ENCODE measurements at regions not wholly inside any gene's neighbourhood (a gene's known extent, or its start where the extent isn't known, plus 50 kb on each side); places are given as distances from the start of the nearest gene placed in this dataset.

DNA sequence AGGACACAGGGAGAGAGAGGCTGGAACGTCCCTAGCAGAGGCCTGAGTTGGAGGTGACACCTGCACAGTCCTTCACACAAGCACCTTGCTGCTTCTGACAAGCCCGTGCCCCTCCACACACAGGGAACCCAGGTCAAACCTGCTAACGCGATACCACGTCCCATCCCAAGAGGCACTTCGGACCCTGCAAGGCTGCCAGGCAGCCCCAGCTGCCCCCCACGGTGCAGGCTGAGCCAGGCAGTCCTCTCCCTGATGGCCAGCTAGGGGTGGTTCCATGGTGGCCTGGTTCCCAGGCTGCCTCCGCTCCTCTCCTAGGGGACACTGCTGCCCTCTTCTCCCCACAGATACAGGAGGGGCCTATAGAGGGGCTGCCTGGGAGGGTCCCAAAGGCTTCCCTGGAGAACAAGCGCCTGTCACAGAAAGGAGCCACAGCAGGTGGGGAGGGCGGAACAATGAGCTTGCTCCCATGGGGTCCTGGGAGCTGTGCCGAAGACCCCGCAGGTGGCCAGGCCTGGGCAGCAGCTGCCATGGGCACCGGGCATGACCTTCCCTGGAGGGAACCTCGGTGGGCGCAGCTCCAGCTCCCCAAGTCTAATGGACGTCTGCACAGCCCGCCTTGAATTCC is 434.2 kb upstream of the MYT1L start:
- Histone ChIP-seq H3K4me3 (ENCODE audit: insufficient read depth in 1 of 2, low read depth in 1 of 2, low read length in 2 of 2) (no peak overlapping the region), H3K79me1 (replicated peaks; ENCODE audit: low read length, poor library complexity, severe bottlenecking) (no peaks in the 10 kb centered on the region), H3K4me1 (ENCODE audit: control insufficient read depth, insufficient read depth, low read depth, low read length) (peaks cover 3% of the 10 kb centered on the region), H2BK120ac (ENCODE audit: low read depth, low read length) (no peak overlapping the region), H3K18ac (ENCODE audit: low read depth in 1 of 2, low read length in 2 of 2) (no peak overlapping the region), H3K27ac (ENCODE audit: low read length, poor library complexity, severe bottlenecking) (no peak overlapping the region), H2AFZ (ENCODE audit: low read depth, low read length) (no peak overlapping the region), H3K4me2 (ENCODE audit: low read length, poor library complexity, severe bottlenecking) (no peak overlapping the region), H3K4ac (ENCODE audit: low read depth in 1 of 2, low read length in 2 of 2) (no peak overlapping the region), H3K9me3 (ENCODE audit: control insufficient read depth, low read length) (no peaks in the 10 kb centered on the region), H3K9ac (ENCODE audit: low read length) (no peak overlapping the region), H4K91ac (ENCODE audit: low read length) (no peak overlapping the region), H3K36me3 (ENCODE audit: control insufficient read depth in 1 of 2, insufficient read depth in 2 of 2, low read depth in 1 of 2, low read length in 2 of 2) (no peaks in the 10 kb centered on the region), H2BK5ac (ENCODE audit: low read depth, low read length, poor library complexity, severe bottlenecking) (no peak overlapping the region), H3K23ac (ENCODE audit: low read length in 2 of 2) (no peak overlapping the region), H2BK15ac (ENCODE audit: low read depth, poor library complexity, severe bottlenecking) (no peak overlapping the region), H2AK5ac (ENCODE audit: low read length, severe bottlenecking) (no peak overlapping the region), H2BK12ac (ENCODE audit: low read length in 2 of 2) (no peak overlapping the region), H3K14ac (ENCODE audit: low read length in 2 of 2) (no peak overlapping the region), H3K27me3 (ENCODE audit: control insufficient read depth in 1 of 2, insufficient read depth in 1 of 2, low read length in 2 of 2) (no peaks in the 10 kb centered on the region), H4K8ac (ENCODE audit: low read length) (no peak overlapping the region)
- 81% methylated on average over 17 of the region's 17 CpGs for WGBS
- DNase-seq = no peak

DNA sequence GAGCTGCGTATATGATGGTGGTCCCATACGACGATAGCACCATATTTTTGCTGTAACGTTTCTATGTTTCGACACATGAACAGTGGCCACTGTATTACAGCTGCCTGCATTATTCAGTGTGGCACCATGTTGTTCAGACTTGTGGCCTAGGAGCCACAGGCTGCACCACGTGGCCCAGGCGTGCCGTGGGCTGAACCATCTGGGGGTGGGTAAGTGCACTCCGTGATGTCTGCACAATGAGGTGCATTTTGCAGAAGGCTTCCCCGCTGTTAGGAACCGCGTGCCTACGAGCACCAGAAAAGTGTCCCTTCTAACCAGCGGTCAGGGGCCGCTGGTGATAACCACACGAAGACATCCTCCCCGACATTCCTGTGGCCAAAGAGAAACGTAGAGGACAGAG is 433.7 kb upstream of the MYT1L start:
- Histone ChIP-seq H3K4me2 (ENCODE audit: low read length, poor library complexity, severe bottlenecking) (no peak overlapping the region), H3K27me3 (ENCODE audit: control insufficient read depth in 1 of 2, insufficient read depth in 1 of 2, low read length in 2 of 2) (no peaks in the 10 kb centered on the region), H2AFZ (ENCODE audit: low read depth, low read length) (no peak overlapping the region), H4K8ac (ENCODE audit: low read length) (no peak overlapping the region), H3K4me3 (ENCODE audit: insufficient read depth in 1 of 2, low read depth in 1 of 2, low read length in 2 of 2) (peak overlapping the region in 1 of 2 experiments; percentile 22), H3K4me1 (ENCODE audit: control insufficient read depth, insufficient read depth, low read depth, low read length) (peaks cover 3% of the 10 kb centered on the region), H3K18ac (ENCODE audit: low read depth in 1 of 2, low read length in 2 of 2) (no peak overlapping the region), H2AK5ac (ENCODE audit: low read length, severe bottlenecking) (no peak overlapping the region), H4K91ac (ENCODE audit: low read length) (no peak overlapping the region), H2BK12ac (ENCODE audit: low read length in 2 of 2) (no peak overlapping the region), H3K14ac (ENCODE audit: low read length in 2 of 2) (no peak overlapping the region), H2BK120ac (ENCODE audit: low read depth, low read length) (no peak overlapping the region), H3K27ac (ENCODE audit: low read length, poor library complexity, severe bottlenecking) (no peak overlapping the region), H3K36me3 (ENCODE audit: control insufficient read depth in 1 of 2, insufficient read depth in 2 of 2, low read depth in 1 of 2, low read length in 2 of 2) (no peaks in the 10 kb centered on the region), H2BK5ac (ENCODE audit: low read depth, low read length, poor library complexity, severe bottlenecking) (no peak overlapping the region), H2BK15ac (ENCODE audit: low read depth, poor library complexity, severe bottlenecking) (no peak overlapping the region), H3K9me3 (ENCODE audit: control insufficient read depth, low read length) (no peaks in the 10 kb centered on the region), H3K9ac (ENCODE audit: low read length) (no peak overlapping the region), H3K4ac (ENCODE audit: low read depth in 1 of 2, low read length in 2 of 2) (no peak overlapping the region), H3K23ac (ENCODE audit: low read length in 2 of 2) (no peak overlapping the region), H3K79me1 (replicated peaks; ENCODE audit: low read length, poor library complexity, severe bottlenecking) (no peaks in the 10 kb centered on the region)
- WGBS = 88% methylated on average over 18 of the region's 18 CpGs
- DNase-seq = no peak

DNA sequence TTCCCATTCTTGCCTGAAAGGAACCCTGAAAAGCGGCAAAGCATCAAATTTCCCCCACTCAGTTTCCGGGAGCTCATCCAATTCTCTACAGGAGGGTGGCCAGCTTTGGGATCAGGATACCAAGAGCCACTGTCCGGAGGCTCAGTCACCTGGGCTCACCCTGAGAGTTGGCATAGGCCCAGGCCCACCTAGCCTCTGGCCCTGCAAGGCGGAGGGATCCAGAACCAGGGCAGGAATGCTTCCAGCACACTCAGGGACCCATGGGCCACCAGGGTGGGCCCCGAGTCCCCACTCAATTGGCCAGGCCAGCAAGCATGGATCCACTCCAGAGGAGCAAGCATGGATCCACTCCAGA is 432.9 kb upstream of the MYT1L start:
- no peaks in the 10 kb centered on the region for H3K9me3 ChIP-seq (ENCODE audit: control insufficient read depth, low read length)
- no peak overlapping the region for H3K14ac ChIP-seq (ENCODE audit: low read length in 2 of 2)
- H3K4ac ChIP-seq (ENCODE audit: low read depth in 1 of 2, low read length in 2 of 2) = no peak overlapping the region
- H3K27me3 ChIP-seq (ENCODE audit: control insufficient read depth in 1 of 2, insufficient read depth in 1 of 2, low read length in 2 of 2) = no peaks in the 10 kb centered on the region
- no peak overlapping the region for H3K27ac ChIP-seq (ENCODE audit: low read length, poor library complexity, severe bottlenecking)
- H3K9ac ChIP-seq (ENCODE audit: low read length) = no peak overlapping the region
- no peak overlapping the region for H2BK120ac ChIP-seq (ENCODE audit: low read depth, low read length)
- no peak overlapping the region for H2BK5ac ChIP-seq (ENCODE audit: low read depth, low read length, poor library complexity, severe bottlenecking)
- no peak overlapping the region for H3K4me3 ChIP-seq (ENCODE audit: insufficient read depth in 1 of 2, low read depth in 1 of 2, low read length in 2 of 2)
- H3K4me1 ChIP-seq (ENCODE audit: control insufficient read depth, insufficient read depth, low read depth, low read length) = peaks cover 3% of the 10 kb centered on the region
- 71% methylated on average over 5 of the region's 5 CpGs for WGBS
- H2AK5ac ChIP-seq (ENCODE audit: low read length, severe bottlenecking) = no peak overlapping the region
- no peaks in the 10 kb centered on the region for H3K79me1 ChIP-seq (replicated peaks; ENCODE audit: low read length, poor library complexity, severe bottlenecking)
- H4K91ac ChIP-seq (ENCODE audit: low read length) = no peak overlapping the region
- no peak for DNase-seq
- H2BK12ac ChIP-seq (ENCODE audit: low read length in 2 of 2) = no peak overlapping the region
- H3K4me2 ChIP-seq (ENCODE audit: low read length, poor library complexity, severe bottlenecking) = no peak overlapping the region
- H2AFZ ChIP-seq (ENCODE audit: low read depth, low read length) = no peak overlapping the region
- H3K23ac ChIP-seq (ENCODE audit: low read length in 2 of 2) = no peak overlapping the region
- H3K18ac ChIP-seq (ENCODE audit: low read depth in 1 of 2, low read length in 2 of 2) = no peak overlapping the region
- H4K8ac ChIP-seq (ENCODE audit: low read length) = no peak overlapping the region
- H2BK15ac ChIP-seq (ENCODE audit: low read depth, poor library complexity, severe bottlenecking) = no peak overlapping the region
- no peaks in the 10 kb centered on the region for H3K36me3 ChIP-seq (ENCODE audit: control insufficient read depth in 1 of 2, insufficient read depth in 2 of 2, low read depth in 1 of 2, low read length in 2 of 2)

DNA sequence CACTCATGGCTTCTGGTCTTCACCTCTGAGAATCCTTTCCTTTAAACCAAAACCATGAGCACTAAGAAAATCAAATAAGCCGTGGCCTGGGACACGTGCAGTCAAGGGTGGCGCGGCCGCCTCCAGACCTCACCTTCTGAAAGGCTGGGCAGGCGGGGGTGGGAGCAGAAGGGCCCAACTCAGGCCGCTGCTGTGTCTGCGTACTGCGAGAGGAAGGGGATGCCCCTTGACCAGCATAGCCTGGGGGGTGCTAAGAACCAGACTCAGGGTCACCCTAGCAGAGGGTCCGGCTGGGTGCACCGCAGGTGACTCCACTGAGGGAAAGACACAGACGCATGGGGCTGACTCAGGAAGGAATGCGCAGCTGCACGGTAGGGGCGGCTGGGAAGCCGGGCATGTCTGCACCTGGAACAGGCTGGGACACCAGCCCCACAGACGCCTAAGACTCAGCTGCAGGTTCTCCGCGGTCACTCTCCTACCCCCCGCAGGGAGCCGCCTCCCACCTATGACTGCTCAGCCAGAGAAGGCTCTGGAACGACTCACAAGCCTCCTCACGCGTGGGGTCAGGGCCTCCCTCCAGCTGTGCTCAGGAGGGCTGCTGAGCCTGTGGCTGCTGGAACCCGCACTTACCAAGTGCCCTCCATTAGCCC is 432.4 kb upstream of the MYT1L start:
- Histone ChIP-seq H2BK5ac (ENCODE audit: low read depth, low read length, poor library complexity, severe bottlenecking) (no peak overlapping the region), H3K18ac (ENCODE audit: low read depth in 1 of 2, low read length in 2 of 2) (no peak overlapping the region), H4K91ac (ENCODE audit: low read length) (no peak overlapping the region), H3K4me3 (ENCODE audit: insufficient read depth in 1 of 2, low read depth in 1 of 2, low read length in 2 of 2) (no peak overlapping the region), H3K4ac (ENCODE audit: low read depth in 1 of 2, low read length in 2 of 2) (no peak overlapping the region), H3K27ac (ENCODE audit: low read length, poor library complexity, severe bottlenecking) (no peak overlapping the region), H3K9ac (ENCODE audit: low read length) (no peak overlapping the region), H3K14ac (ENCODE audit: low read length in 2 of 2) (no peak overlapping the region), H2BK12ac (ENCODE audit: low read length in 2 of 2) (no peak overlapping the region), H4K8ac (ENCODE audit: low read length) (no peak overlapping the region), H3K9me3 (ENCODE audit: control insufficient read depth, low read length) (no peaks in the 10 kb centered on the region), H3K4me2 (ENCODE audit: low read length, poor library complexity, severe bottlenecking) (no peak overlapping the region), H2BK15ac (ENCODE audit: low read depth, poor library complexity, severe bottlenecking) (no peak overlapping the region), H3K4me1 (ENCODE audit: control insufficient read depth, insufficient read depth, low read depth, low read length) (peaks cover 3% of the 10 kb centered on the region), H2AFZ (ENCODE audit: low read depth, low read length) (no peak overlapping the region), H3K36me3 (ENCODE audit: control insufficient read depth in 1 of 2, insufficient read depth in 2 of 2, low read depth in 1 of 2, low read length in 2 of 2) (no peaks in the 10 kb centered on the region), H3K79me1 (replicated peaks; ENCODE audit: low read length, poor library complexity, severe bottlenecking) (no peaks in the 10 kb centered on the region), H3K27me3 (ENCODE audit: control insufficient read depth in 1 of 2, insufficient read depth in 1 of 2, low read length in 2 of 2) (no peaks in the 10 kb centered on the region), H2AK5ac (ENCODE audit: low read length, severe bottlenecking) (no peak overlapping the region), H3K23ac (ENCODE audit: low read length in 2 of 2) (no peak overlapping the region), H2BK120ac (ENCODE audit: low read depth, low read length) (no peak overlapping the region)
- no peak for DNase-seq
- WGBS = 80% methylated on average over 25 of the region's 25 CpGs

Data from mesenchymal stem cell (in vitro differentiated cells and primary cell).